HepG2 (cell line): ENCODE measurements at regions not wholly inside any gene's neighbourhood (a gene's known extent, or its start where the extent isn't known, plus 50 kb on each side); places are given as distances from the start of the nearest gene placed in this dataset.

Experiments
- ATAC-seq: fragments of 200-7000 bp; cut with Tn5 transposase; 3 replicates; pipeline ENCODE4 v1.9.1; 2020; ENCODE audit warnings: mild to moderate bottlenecking, moderate library complexity
- BruUV-seq: library from RNA; stranded (reverse); fragments of 400-500 nt; replicated peaks from 2 replicates; lab custom pipeline; 2021; lab: Mats Ljungman, UMichigan
- CTCF ChIA-PET: fragments of 300-600 bp; formaldehyde crosslinking; extraction: SDS; loops from one replicate; lab custom pipeline; 2021; ENCODE audit warnings: low total read pairs, inconsistent platforms, low intra/inter-chr PET ratio; lab: Yijun Ruan, JAX
- POLR2A ChIA-PET: fragments of 350-600 bp; sonication (Branson Sonifier 250); formaldehyde crosslinking; loops from one replicate; lab custom pipeline; 2020; ENCODE audit warnings: antibody characterized with exemption, inconsistent platforms; lab: Yijun Ruan, JAX
- DNase-seq: peaks from one replicate; pipeline ENCODE4 v3.0.0-alpha.2; 2015; ENCODE audit warnings: low spot score
- FAIRE-seq: peaks from 3 replicates; lab custom pipeline; 2011; peaks lifted over from hg19 to GRCh38; lab: Jason Lieb, UNC
- H2AFZ ChIP-seq: one replicate; pipeline ENCODE4 v1.6.1; 2011; ENCODE audit warnings: low read length, inconsistent platforms
- H3K27ac ChIP-seq: fragments of 300-600 bp; 3 replicates; pipeline ENCODE4 v1.8.0; 2011; ENCODE audit warnings: mixed run types, mild to moderate bottlenecking, mixed read lengths, low read length, inconsistent platforms; ENCODE audit not compliant: insufficient read depth; ENCODE audit errors: extremely low read length
- H3K27me3 ChIP-seq, 2 experiments: fragments of 200-600 bp in 1 of 2; 2 replicates in 1 of 2; 3 replicates in 1 of 2; pipeline versions ENCODE4 v1.6.0 to v1.8.0; 2011; ENCODE audit warnings: low read length in 2 of 2, mild to moderate bottlenecking in 2 of 2, moderate library complexity in 2 of 2, inconsistent platforms in 1 of 2; ENCODE audit not compliant: insufficient read depth in 2 of 2, control insufficient read depth in 1 of 2
- H3K36me3 ChIP-seq, 2 experiments: fragments of 200-600 bp in 1 of 2; replicated peaks in 1 of 2; 2 replicates in 1 of 2; 3 replicates in 1 of 2; pipeline versions ENCODE4 v1.5.1 to v1.8.0; 2011; ENCODE audit warnings: low read length in 2 of 2, inconsistent platforms in 1 of 2; ENCODE audit not compliant: insufficient read depth in 2 of 2, control insufficient read depth in 1 of 2
- H3K4me1 ChIP-seq: 2 replicates; pipeline ENCODE4 v1.5.1; 2012; ENCODE audit warnings: low read length, inconsistent platforms; ENCODE audit not compliant: insufficient read depth
- H3K4me2 ChIP-seq: 2 replicates; pipeline ENCODE4 v1.6.0; 2011; ENCODE audit warnings: low read depth, low read length, inconsistent platforms
- H3K4me3 ChIP-seq, 3 experiments: fragments of 200-600 bp in 1 of 3; sonication (generic), shearing (Covaris generic) in 1 of 3; replicated peaks in 1 of 3; 2 replicates each; pipeline ENCODE4 v1.5.1; 2011 to 2016; ENCODE audit warnings: low read length in 3 of 3, inconsistent platforms in 2 of 3, low read depth in 2 of 3, mild to moderate bottlenecking in 2 of 3, control low read depth in 1 of 3, mixed read lengths in 1 of 3; ENCODE audit not compliant: insufficient read depth in 1 of 3
- H3K79me2 ChIP-seq: one replicate; pipeline ENCODE4 v1.6.1; 2011; ENCODE audit warnings: low read length, inconsistent platforms; ENCODE audit not compliant: insufficient read depth
- H3K9ac ChIP-seq: 2 replicates; pipeline ENCODE4 v1.6.0; 2011; ENCODE audit warnings: mild to moderate bottlenecking, low read depth, low read length, inconsistent platforms; ENCODE audit not compliant: insufficient read depth
- H3K9me3 ChIP-seq: 2 replicates; pipeline ENCODE4 v1.5.1; 2012; ENCODE audit warnings: mild to moderate bottlenecking, low read length
- H4K20me1 ChIP-seq: 2 replicates; pipeline ENCODE4 v1.6.0; 2011; ENCODE audit warnings: inconsistent platforms, mild to moderate bottlenecking, low read length, moderate library complexity; ENCODE audit not compliant: insufficient read depth
- CCAR2 ChIP-seq: fragments of 200-400 bp; formaldehyde crosslinking; optimal IDR thresholded peaks from 2 replicates; pipeline ENCODE3; 2018; ENCODE audit warnings: low read depth, mild to moderate bottlenecking, low read length, moderate library complexity
- CTCF ChIP-seq: sonication (generic); formaldehyde crosslinking; IDR thresholded peaks from 2 replicates; pipeline ENCODE4 v1.5.0; 2020; ENCODE audit warnings: mild to moderate bottlenecking, missing genetic modification reagents, moderate library complexity
- DR1 ChIP-seq: sonication (generic); formaldehyde crosslinking; IDR thresholded peaks from 2 replicates; pipeline ENCODE4 v1.8.0; 2021; ENCODE audit warnings: mild to moderate bottlenecking, missing genetic modification reagents, inconsistent platforms
- EZH2 ChIP-seq: conservative IDR thresholded peaks from 2 replicates; pipeline ENCODE4 v1.6.1; 2012; ENCODE audit warnings: mild to moderate bottlenecking, low read depth, low read length, moderate library complexity
- HCFC1 ChIP-seq: fragments of 150-350 bp; IDR thresholded peaks from 2 replicates; pipeline ENCODE4 v1.6.1; 2014; ENCODE audit warnings: low read depth, low read length
- PRDM4 ChIP-seq: sonication (generic); formaldehyde crosslinking; IDR thresholded peaks from 2 replicates; pipeline ENCODE4 v1.9.0; 2021; ENCODE audit warnings: missing genetic modification reagents, borderline replicate concordance
- PTBP1 ChIP-seq: fragments of 200-400 bp; formaldehyde crosslinking; IDR thresholded peaks from 2 replicates; pipeline ENCODE4 v1.6.1; 2018; ENCODE audit warnings: low read length, low read depth; ENCODE audit not compliant: poor library complexity, severe bottlenecking
- RFX1 ChIP-seq: fragments of 450-650 bp; IDR thresholded peaks from 2 replicates; pipeline ENCODE4 v1.6.1; 2017
- SMAD1 ChIP-seq: sonication (generic); formaldehyde crosslinking; IDR thresholded peaks from 2 replicates; pipeline ENCODE4 v1.4.0; 2020; ENCODE audit warnings: missing genetic modification reagents, low read depth, mild to moderate bottlenecking, borderline replicate concordance
- SOX6 ChIP-seq, 2 experiments: fragments of 450-650 bp in 1 of 2; sonication (generic) in 1 of 2; formaldehyde crosslinking in 1 of 2; IDR thresholded peaks; 2 replicates each; pipeline versions ENCODE4 v1.4.0 to v1.6.1; 2017 to 2020; ENCODE audit warnings: antibody characterized with exemption in 1 of 2, mild to moderate bottlenecking in 1 of 2, missing genetic modification reagents in 1 of 2
- STAG1 ChIP-seq: sonication (generic); formaldehyde crosslinking; IDR thresholded peaks from 2 replicates; pipeline ENCODE4 v1.4.0; 2020; ENCODE audit warnings: missing genetic modification reagents
- ZBTB21 ChIP-seq: sonication (generic); formaldehyde crosslinking; IDR thresholded peaks from 2 replicates; pipeline ENCODE4 v1.4.0; 2020; ENCODE audit warnings: missing genetic modification reagents
- ZNF256 ChIP-seq: sonication (generic); formaldehyde crosslinking; conservative IDR thresholded peaks from 2 replicates; pipeline ENCODE4 v1.4.0; 2020; ENCODE audit warnings: missing genetic modification reagents
- ZNF33A ChIP-seq: sonication (generic); formaldehyde crosslinking; IDR thresholded peaks from 2 replicates; pipeline ENCODE4 v1.5.1; 2020; ENCODE audit warnings: missing genetic modification reagents, mild to moderate bottlenecking, moderate library complexity, borderline replicate concordance
- ZNF564 ChIP-seq: sonication (generic); formaldehyde crosslinking; IDR thresholded peaks from 2 replicates; pipeline ENCODE4 v1.8.1; 2023; ENCODE audit warnings: mild to moderate bottlenecking, missing genetic modification reagents
- ZSCAN21 ChIP-seq: sonication (generic); formaldehyde crosslinking; IDR thresholded peaks from 2 replicates; pipeline ENCODE4 v1.8.0; 2022; ENCODE audit warnings: mild to moderate bottlenecking, missing genetic modification reagents, moderate library complexity, borderline replicate concordance
- WGBS: methylation state at CpG from one replicate; pipeline ENCODE4 v1.1.6; 2017; ENCODE audit warnings: low lambda C conversion rate; 5-methylcytosine and 5-hydroxymethylcytosine counted together
- in situ Hi-C: cut with HindIII; loops from 2 replicates; pipeline ENCODE4 v1.10.0; 2017; ENCODE audit warnings: low pct_unique_long_range_greater_than_20kb; ENCODE audit not compliant: extremely low pct_ligation_motif_present
- intact Hi-C: fragments of 100-400 bp; cut with micrococcal nuclease; formaldehyde crosslinking; loops from one replicate; pipeline ENCODE4 v1.10.0; 2022; ENCODE audit not compliant: unreplicated experiment

GRCh38 chr4:83993774-83994173 lies 457.9 kb downstream of the GPAT3 start:
- no peaks in the 10 kb centered on the region for H3K79me2 ChIP-seq
- H4K20me1 ChIP-seq, result no peaks in the 10 kb centered on the region
- no peak overlapping the region for H2AFZ ChIP-seq
- H3K4me3 ChIP-seq, result no peak overlapping the region
- H3K9me3 ChIP-seq, result no peaks in the 10 kb centered on the region
- ChIA-PET POLR2A (no interaction called here), CTCF (no interaction called here)
- TF ChIP-seq CTCF (CRISPR knock-in tag), result peak; percentile 42
- TF ChIP-seq DR1, result no peak
- TF ChIP-seq STAG1 (CRISPR knock-in tag), result peak; percentile 15; the same call in 1 of the 2 replicates
- no peak overlapping the region for H3K4me2 ChIP-seq
- intact Hi-C loops (loop anchor here (1.0 to 10.0 kb wide), 2 partner anchors 222 to 349 kb away; no protein-coding TSS in a partner anchor), in situ Hi-C loops (no loop called here)
- FAIRE-seq, result no peak
- WGBS, result 33% methylated on average over 7 of the region's 7 CpGs
- H3K36me3 ChIP-seq, result no peaks in the 10 kb centered on the region
- no TSS peak for BruUV-seq
- peak; percentile 75 for ATAC-seq
- DNase-seq, result no peak
- H3K4me1 ChIP-seq, result no peaks in the 10 kb centered on the region
- no peak overlapping the region for H3K9ac ChIP-seq
- no peaks in the 10 kb centered on the region; a peak in 1 of 5 replicates for H3K27me3 ChIP-seq
- H3K27ac ChIP-seq, result no peak overlapping the region

- CTCF ChIA-PET, result no interaction called here
- Histone ChIP-seq H3K36me3 (no peaks in the 10 kb centered on the region), H3K4me3 (no peak overlapping the region), H3K27me3 (no peaks in the 10 kb centered on the region), H3K4me2 (no peak overlapping the region), H3K9me3 (no peaks in the 10 kb centered on the region), H3K4me1 (no peaks in the 10 kb centered on the region), H3K27ac (no peak overlapping the region), H3K9ac (no peak overlapping the region), H4K20me1 (no peaks in the 10 kb centered on the region), H3K79me2 (no peaks in the 10 kb centered on the region), H2AFZ (no peak overlapping the region)
- intact Hi-C loops (loop anchor here (10.0 kb wide), 1 partner anchor 345 kb away; no protein-coding TSS in a partner anchor), in situ Hi-C loops (no loop called here)
- 48% methylated on average over 7 of the region's 7 CpGs for WGBS
- no TSS peak for BruUV-seq
- no peak for ATAC-seq
- DNase-seq, result no peak
- POLR2A ChIA-PET, result no interaction called here
- FAIRE-seq, result no peak
- no peak for TF ChIP-seq HCFC1
- TF ChIP-seq CCAR2, result no peak
- TF ChIP-seq PRDM4 (CRISPR knock-in tag), result no peak
- no peak for TF ChIP-seq SMAD1 (CRISPR knock-in tag)
- TF ChIP-seq SOX6 (IDR thresholded peaks at IDR 0.05), result no peak
- no peak for TF ChIP-seq SOX6 (CRISPR knock-in tag; IDR thresholded peaks at IDR 0.05)
- no peak for TF ChIP-seq RFX1
- no peak for TF ChIP-seq ZNF564 (CRISPR knock-in tag)
- TF ChIP-seq EZH2, result no peak
- no peak for TF ChIP-seq ZBTB21
- no peak for TF ChIP-seq ZNF33A (CRISPR knock-in tag)
- TF ChIP-seq PTBP1, result no peak
- TF ChIP-seq ZSCAN21 (CRISPR knock-in tag), result no peak
- no peak for TF ChIP-seq ZNF256
These were observed 453.9 kb downstream of the GPAT3 start for GRCh38 chr4:83989835-83990234.
